ENCODE measurements at regions not wholly inside any gene's neighbourhood (a gene's known extent, or its start where the extent isn't known, plus 50 kb on each side); places are given as distances from the start of the nearest gene placed in this dataset.

GRCh38 chr5:39730006-39730405 lies 305.2 kb upstream of the DAB2 start:
- DNase-seq (ENCODE audit: low read depth, low spot score), result no peak
- CTCF ChIA-PET, result interaction anchor here (1.0 to 1.1 kb wide), 2 partner anchors 14 to 153 kb away, joined by 3 read pairs; no protein-coding TSS in a partner anchor
- TF ChIP-seq CTCF (IDR thresholded peaks at IDR 0.05; ENCODE audit: insufficient read depth, low read length, missing control alignments), result no peak
- POLR2A ChIA-PET, result no interaction called here
- no peak overlapping the region for H3K4me3 ChIP-seq (ENCODE audit: low read depth, low read length)

- POLR2A ChIA-PET, result no interaction called here
Observed at GRCh38 chr5:39726467-39726866, 301.7 kb upstream of the DAB2 start.

GRCh38 chr5:39721394-39721793 lies 296.6 kb upstream of the DAB2 start:
- no peak overlapping the region for H3K4me3 ChIP-seq (ENCODE audit: low read depth, low read length)
- POLR2A ChIA-PET, result no interaction called here
- no peak for TF ChIP-seq CTCF (IDR thresholded peaks at IDR 0.05; ENCODE audit: insufficient read depth, low read length, missing control alignments)
- CTCF ChIA-PET, result no interaction called here
- DNase-seq (ENCODE audit: low read depth, low spot score), result no peak

More at GRCh38 chr5:39726467-39726866, 301.7 kb upstream of the DAB2 start:
- no peak for DNase-seq (ENCODE audit: low read depth, low spot score)
- no peak overlapping the region for H3K4me3 ChIP-seq (ENCODE audit: low read depth, low read length)
- TF ChIP-seq CTCF (IDR thresholded peaks at IDR 0.05; ENCODE audit: insufficient read depth, low read length, missing control alignments), result no peak
- CTCF ChIA-PET, result interaction anchor here (0.6 kb wide), 1 partner anchor 11 kb away, joined by 3 read pairs; no protein-coding TSS in a partner anchor

- no peak for TF ChIP-seq CTCF (IDR thresholded peaks at IDR 0.05; ENCODE audit: insufficient read depth, low read length, missing control alignments)
- POLR2A ChIA-PET, result no interaction called here
- peak; percentile 44 for DNase-seq (ENCODE audit: low read depth, low spot score)
- H3K4me3 ChIP-seq (ENCODE audit: low read depth, low read length), result no peak overlapping the region
- CTCF ChIA-PET, result no interaction called here
Observed at GRCh38 chr5:39720136-39720535, 295.4 kb upstream of the DAB2 start.

GRCh38 chr5:39717176-39717897 lies 292.6 kb upstream of the DAB2 start:
- POLR2A ChIA-PET, result interaction anchor here (1.1 kb wide), 1 partner anchor 962 kb away, joined by 3 read pairs; the partner anchor contains the start of gene PTGER4
- TF ChIP-seq CTCF (IDR thresholded peaks at IDR 0.05; ENCODE audit: insufficient read depth, low read length, missing control alignments), result no peak
- CTCF ChIA-PET, result interaction anchor here (0.9 to 7.0 kb wide), 20 partner anchors 12 to 1022 kb away, joined by 3 to 76 read pairs (median 4); no protein-coding TSS in a partner anchor
- DNase-seq (ENCODE audit: low read depth, low spot score), result no peak
- H3K4me3 ChIP-seq (ENCODE audit: low read depth, low read length), result no peak overlapping the region

- peak; percentile 31 for TF ChIP-seq CTCF (IDR thresholded peaks at IDR 0.05; ENCODE audit: insufficient read depth, low read length, missing control alignments)
- no peak for DNase-seq (ENCODE audit: low read depth, low spot score)
- no peak overlapping the region for H3K4me3 ChIP-seq (ENCODE audit: low read depth, low read length)
- POLR2A ChIA-PET, result interaction anchor here (1.1 kb wide), 2 partner anchors 963 to 969 kb away, joined by 3 read pairs; partner anchors contain the start of gene PTGER4
- CTCF ChIA-PET, result interaction anchor here (0.7 to 7.0 kb wide), 28 partner anchors 13 to 1024 kb away, joined by 3 to 76 read pairs (median 4); no protein-coding TSS in a partner anchor
Observed at GRCh38 chr5:39716532-39717028, 291.8 kb upstream of the DAB2 start.
